ENCODE measurements at regions not wholly inside any gene's neighbourhood (a gene's known extent, or its start where the extent isn't known, plus 50 kb on each side); places are given as distances from the start of the nearest gene placed in this dataset.
A peak's percentile ranks its signal among the peaks of the same experiment; 100 is the strongest.
"Not testable (repeated sequence)": the region's sequence is repeated elsewhere in the genome, so short reads cannot be mapped to it uniquely, and the experiment has no call there.

- Mint-ChIP-seq H3K9me3 (peaks cover 0 to 3% (median 0%) of the 10 kb centered on the region in 6 donors), H3K27me3 (ENCODE audit: low read depth in 3 of 3) (no peaks in the 10 kb centered on the region), H3K4me3 (no peak overlapping the region), H3K36me3 (no peaks in the 10 kb centered on the region), H3K4me1 (no peaks in the 10 kb centered on the region), H3K27ac (no peak overlapping the region)
- DNase-seq: no peak
Observed at GRCh38 chr2:39867268-39867667, 88.2 kb upstream of the THUMPD2 start.

GRCh38 chr2:39865751-39866150, 86.7 kb upstream of the THUMPD2 start:
- Mint-ChIP-seq H3K4me3 (no peak overlapping the region), H3K4me1 (no peaks in the 10 kb centered on the region)

GRCh38 chr2:39863672-39864071, 84.6 kb upstream of the THUMPD2 start:
- not testable (repeated sequence) for H3K4me1 Mint-ChIP-seq; H3K27ac Mint-ChIP-seq; H3K27me3 Mint-ChIP-seq (ENCODE audit: low read depth in 3 of 3); DNase-seq; H3K36me3 Mint-ChIP-seq; H3K9me3 Mint-ChIP-seq; H3K4me3 Mint-ChIP-seq

More at GRCh38 chr2:39865751-39866150, 86.7 kb upstream of the THUMPD2 start:
- Mint-ChIP-seq H3K36me3 (no peaks in the 10 kb centered on the region), H3K27ac (no peak overlapping the region), H3K9me3 (peaks cover 0 to 3% (median under 1%) of the 10 kb centered on the region in 6 donors), H3K27me3 (ENCODE audit: low read depth in 3 of 3) (peaks cover 0 to 2% (median 0%) of the 10 kb centered on the region in 3 donors)
- no peak for DNase-seq

- H3K4me1 Mint-ChIP-seq: no peaks in the 10 kb centered on the region
- H3K9me3 Mint-ChIP-seq: peaks cover 0 to 3% (median 0%) of the 10 kb centered on the region in 6 donors
- peaks cover 0 to 2% (median 1%) of the 10 kb centered on the region in 3 donors for H3K27me3 Mint-ChIP-seq (ENCODE audit: low read depth in 3 of 3)
- H3K4me3 Mint-ChIP-seq: no peak overlapping the region
- H3K27ac Mint-ChIP-seq: no peak overlapping the region
- DNase-seq: no peak
- no peaks in the 10 kb centered on the region for H3K36me3 Mint-ChIP-seq
Observed at GRCh38 chr2:39860538-39860937, 81.5 kb upstream of the THUMPD2 start.

GRCh38 chr2:39858677-39859076, 79.6 kb upstream of the THUMPD2 start:
- H3K4me3 Mint-ChIP-seq: no peak overlapping the region
- H3K27ac Mint-ChIP-seq: no peak overlapping the region
- peaks cover 0 to 2% (median 1%) of the 10 kb centered on the region in 3 donors for H3K27me3 Mint-ChIP-seq (ENCODE audit: low read depth in 3 of 3)
- no peak for DNase-seq
- H3K4me1 Mint-ChIP-seq: no peaks in the 10 kb centered on the region
- peaks cover 0 to 3% (median 0%) of the 10 kb centered on the region in 6 donors for H3K9me3 Mint-ChIP-seq
- no peaks in the 10 kb centered on the region for H3K36me3 Mint-ChIP-seq

DNA sequence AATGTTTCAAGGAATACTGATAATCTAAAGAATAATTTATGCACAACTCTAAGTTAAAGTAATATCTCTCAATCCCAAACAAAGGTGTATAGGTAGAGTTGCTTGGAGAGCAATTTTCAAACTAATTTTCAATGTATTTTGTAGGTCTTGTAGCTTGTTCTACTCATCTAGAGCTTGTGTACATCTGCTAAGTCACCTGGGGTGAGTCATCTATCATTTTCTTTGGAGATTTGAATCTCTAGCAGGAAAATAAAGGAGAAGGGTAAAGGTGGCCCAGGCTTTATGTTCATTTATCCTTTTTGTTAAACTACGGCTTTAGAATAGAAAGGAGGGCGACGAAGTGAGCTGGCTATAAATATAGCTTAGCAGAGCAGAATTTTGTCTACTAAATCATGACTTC, 76.8 kb upstream of the THUMPD2 start:
- Mint-ChIP-seq H3K27me3 (ENCODE audit: low read depth in 3 of 3) (peaks cover 0 to 1% (median 0%) of the 10 kb centered on the region in 3 donors), H3K36me3 (no peaks in the 10 kb centered on the region), H3K4me3 (no peak overlapping the region), H3K27ac (no peak overlapping the region), H3K4me1 (peaks cover 12 to 14% of the 10 kb centered on the region in 2 donors), H3K9me3 (no peaks in the 10 kb centered on the region)
- no peak for DNase-seq

GRCh38 chr2:39854771-39855170, 75.7 kb upstream of the THUMPD2 start:
- H3K4me3 Mint-ChIP-seq: no peak overlapping the region
- peaks cover 0 to 2% (median 1%) of the 10 kb centered on the region in 3 donors for H3K27me3 Mint-ChIP-seq (ENCODE audit: low read depth in 3 of 3)
- no peak for DNase-seq
- H3K36me3 Mint-ChIP-seq: no peaks in the 10 kb centered on the region
- peaks cover 12 to 17% of the 10 kb centered on the region in 2 donors for H3K4me1 Mint-ChIP-seq
- no peak overlapping the region for H3K27ac Mint-ChIP-seq
- no peaks in the 10 kb centered on the region for H3K9me3 Mint-ChIP-seq

DNA sequence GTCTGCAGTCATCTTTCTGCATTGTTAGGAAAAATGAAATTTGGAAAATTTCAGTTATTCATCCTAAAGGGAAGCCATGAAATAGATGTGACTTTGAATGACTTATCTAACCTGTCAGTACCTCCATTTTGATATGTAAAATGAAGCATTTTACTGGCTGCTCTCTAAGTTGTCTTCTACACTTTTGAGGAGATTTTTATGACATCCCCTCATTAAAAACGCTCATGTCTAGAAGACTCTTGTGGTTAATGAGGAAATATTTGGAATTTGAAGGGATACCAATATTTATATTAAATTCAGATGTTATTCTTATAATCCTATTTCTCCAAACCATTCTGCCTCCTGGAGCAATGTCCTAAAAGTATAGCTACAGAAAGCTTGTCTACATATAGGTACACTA, 73.8 kb upstream of the THUMPD2 start:
- peaks cover 12 to 17% of the 10 kb centered on the region in 2 donors for H3K4me1 Mint-ChIP-seq
- H3K27ac Mint-ChIP-seq: no peak overlapping the region
- no peak for DNase-seq
- H3K36me3 Mint-ChIP-seq: no peaks in the 10 kb centered on the region
- H3K9me3 Mint-ChIP-seq: no peaks in the 10 kb centered on the region
- no peak overlapping the region for H3K4me3 Mint-ChIP-seq
- H3K27me3 Mint-ChIP-seq (ENCODE audit: low read depth in 3 of 3): peaks cover 0 to 2% (median 1%) of the 10 kb centered on the region in 3 donors

DNA sequence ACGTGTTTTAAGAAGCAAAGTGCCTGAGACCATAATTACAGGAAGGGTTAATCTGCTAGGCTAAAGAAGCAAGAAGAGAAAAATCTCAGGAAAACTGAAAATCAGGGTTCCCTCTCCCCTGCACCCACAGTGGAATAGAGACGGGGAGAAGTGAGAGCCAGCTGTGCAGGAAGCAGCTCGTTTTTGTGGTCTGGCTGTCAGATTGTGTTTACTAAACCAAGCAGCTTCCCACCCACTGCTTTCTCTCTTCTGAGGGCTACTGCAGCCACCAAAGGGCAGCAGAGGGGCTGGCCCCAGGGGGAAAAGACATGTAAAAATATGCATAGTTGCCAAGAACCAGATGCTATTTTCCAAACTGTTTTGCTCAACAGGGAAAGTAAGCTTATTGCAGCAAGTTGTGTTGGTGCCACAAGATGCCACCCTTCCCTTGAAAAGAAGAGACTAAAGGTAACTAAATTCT, 72.6 kb upstream of the THUMPD2 start:
- no peak for DNase-seq
- peak overlapping the region in 1 of 5 donors; percentile 4 for H3K4me3 Mint-ChIP-seq
- peak overlapping the region in 1 of 6 donors; percentile 28 for H3K27ac Mint-ChIP-seq

DNA sequence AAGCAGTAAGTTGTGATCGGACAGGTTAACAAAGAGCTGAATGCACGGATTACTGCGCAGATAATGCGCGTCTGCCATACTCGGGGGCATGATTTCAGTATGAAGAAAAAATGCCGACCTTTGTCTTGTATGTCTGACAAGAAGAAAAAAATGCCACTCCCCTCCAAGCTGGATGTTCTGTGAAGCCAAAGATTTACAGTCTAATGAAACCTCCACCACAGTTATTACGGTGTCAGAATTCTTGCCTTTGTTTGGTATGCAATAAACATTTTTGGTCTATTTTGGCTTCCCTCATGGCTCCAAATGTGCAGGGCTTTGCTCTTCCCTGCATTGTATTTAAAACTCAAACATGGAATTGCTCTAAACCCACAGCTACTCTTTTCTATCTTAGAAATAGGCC, 72.2 kb upstream of the THUMPD2 start:
- peak overlapping the region in 1 of 5 donors; percentile 4 for H3K4me3 Mint-ChIP-seq
- H3K27me3 Mint-ChIP-seq (ENCODE audit: low read depth in 3 of 3): peaks cover 0 to 2% (median 1%) of the 10 kb centered on the region in 3 donors
- no peak overlapping the region for H3K27ac Mint-ChIP-seq
- DNase-seq: no peak
- H3K4me1 Mint-ChIP-seq: peaks cover 12 to 17% of the 10 kb centered on the region in 2 donors
- no peaks in the 10 kb centered on the region for H3K36me3 Mint-ChIP-seq
- H3K9me3 Mint-ChIP-seq: no peaks in the 10 kb centered on the region

More for the DNA sequence above, 72.6 kb upstream of the THUMPD2 start:
- Mint-ChIP-seq H3K27me3 (ENCODE audit: low read depth in 3 of 3) (peaks cover 0 to 2% (median 1%) of the 10 kb centered on the region in 3 donors), H3K9me3 (no peaks in the 10 kb centered on the region), H3K4me1 (peaks cover 12 to 17% of the 10 kb centered on the region in 2 donors), H3K36me3 (no peaks in the 10 kb centered on the region)

DNA sequence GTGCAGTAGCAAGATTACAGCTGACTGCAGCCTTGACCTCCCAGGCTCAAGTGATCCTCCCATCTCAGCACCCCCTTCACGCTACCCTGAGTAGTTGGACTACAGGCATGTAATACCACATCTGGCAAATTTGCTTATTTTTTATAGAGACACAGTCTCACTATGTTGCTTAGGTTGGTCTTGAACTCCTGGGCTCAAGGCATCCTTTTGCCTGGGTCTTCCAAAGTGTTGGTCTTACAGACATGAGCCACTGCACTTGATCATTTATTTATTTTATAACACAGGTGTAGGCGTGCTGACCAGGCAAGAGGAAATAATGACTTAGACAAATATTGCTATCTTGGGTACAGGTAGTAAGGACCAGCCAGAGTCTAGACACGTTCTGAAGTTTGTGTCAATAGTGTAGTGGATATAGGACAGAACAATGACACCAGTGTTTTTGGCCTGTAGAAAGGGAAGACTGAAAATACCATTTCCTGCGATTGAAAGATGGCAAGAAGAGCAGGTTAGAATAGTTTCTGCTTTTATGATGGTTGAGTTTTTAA, 71.0 kb upstream of the THUMPD2 start:
- H3K4me1 Mint-ChIP-seq: peaks cover 12 to 17% of the 10 kb centered on the region in 2 donors
- no peak overlapping the region for H3K27ac Mint-ChIP-seq
- no peak overlapping the region for H3K4me3 Mint-ChIP-seq
- H3K27me3 Mint-ChIP-seq (ENCODE audit: low read depth in 3 of 3): peaks cover 0 to 2% (median 0%) of the 10 kb centered on the region in 3 donors
- DNase-seq: no peak
- no peaks in the 10 kb centered on the region for H3K9me3 Mint-ChIP-seq
- H3K36me3 Mint-ChIP-seq: no peaks in the 10 kb centered on the region

DNA sequence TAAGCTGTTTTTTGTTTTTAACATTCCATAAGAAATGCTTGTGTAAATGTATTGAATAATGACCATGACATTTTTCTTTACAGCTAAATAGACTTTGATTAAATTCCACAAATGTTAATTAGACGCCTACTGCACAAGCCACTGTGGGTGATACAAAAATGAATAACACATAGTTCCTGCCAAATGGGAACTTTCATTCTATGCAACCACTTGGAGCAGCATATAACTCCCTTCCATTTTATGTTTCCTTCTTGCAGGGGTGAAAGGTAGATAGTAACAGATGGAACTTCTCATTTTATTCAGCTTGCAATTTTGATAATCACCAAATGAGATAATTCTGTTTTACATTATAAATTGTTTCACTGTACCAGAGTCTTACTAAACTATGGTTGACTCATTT, 70.0 kb upstream of the THUMPD2 start:
- peaks cover 12 to 17% of the 10 kb centered on the region in 2 donors for H3K4me1 Mint-ChIP-seq
- peaks cover 0 to 2% (median 0%) of the 10 kb centered on the region in 3 donors for H3K27me3 Mint-ChIP-seq (ENCODE audit: low read depth in 3 of 3)
- H3K9me3 Mint-ChIP-seq: no peaks in the 10 kb centered on the region
- no peak for DNase-seq
- no peaks in the 10 kb centered on the region for H3K36me3 Mint-ChIP-seq
- no peak overlapping the region for H3K4me3 Mint-ChIP-seq
- no peak overlapping the region for H3K27ac Mint-ChIP-seq

- Mint-ChIP-seq H3K4me1 (no peaks in the 10 kb centered on the region), H3K27ac (no peak overlapping the region), H3K9me3 (no peaks in the 10 kb centered on the region), H3K36me3 (no peaks in the 10 kb centered on the region), H3K27me3 (ENCODE audit: low read depth in 3 of 3) (peaks cover 0 to 3% (median 2%) of the 10 kb centered on the region in 3 donors), H3K4me3 (no peak overlapping the region)
- DNase-seq: no peak
Observed at GRCh38 chr2:39845460-39846146, 66.5 kb upstream of the THUMPD2 start.

DNA sequence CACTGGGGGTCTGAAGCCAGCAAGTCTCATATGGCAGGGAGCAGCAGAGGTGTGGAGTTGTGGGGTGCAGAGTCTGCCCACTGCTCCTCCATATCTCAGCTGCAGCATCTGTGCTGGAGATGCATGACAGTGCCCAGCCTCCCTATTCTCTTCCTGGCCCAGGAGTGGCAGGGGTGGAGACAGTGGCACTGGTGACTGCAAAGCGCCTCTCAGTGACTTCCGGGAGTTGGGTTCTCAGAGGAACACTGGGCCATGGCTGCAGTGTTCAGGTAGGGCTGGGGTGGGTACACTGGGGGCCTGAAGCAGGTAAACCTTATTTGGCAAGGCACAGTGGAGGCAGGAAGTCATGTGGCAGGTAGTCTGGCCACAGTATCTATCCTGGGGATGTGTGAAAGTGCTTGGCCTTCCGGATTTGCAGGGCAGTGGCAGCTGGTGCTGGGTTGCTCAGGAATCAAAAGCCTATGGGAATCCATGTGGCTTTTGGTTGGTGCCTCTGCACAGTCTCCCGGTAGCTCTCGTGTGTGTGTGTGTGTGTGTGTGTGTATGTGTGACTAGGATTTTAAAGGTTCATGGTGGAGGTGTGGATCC, 60.3 kb upstream of the THUMPD2 start:
- peaks cover 0 to 9% (median 6%) of the 10 kb centered on the region in 3 donors for H3K27me3 Mint-ChIP-seq (ENCODE audit: low read depth in 3 of 3)
- no peak overlapping the region for H3K27ac Mint-ChIP-seq
- H3K36me3 Mint-ChIP-seq: no peaks in the 10 kb centered on the region
- DNase-seq: no peak
- H3K4me3 Mint-ChIP-seq: peak overlapping the region in 1 of 5 donors; percentile 3
- peaks cover 0 to 5% of the 10 kb centered on the region in 2 donors for H3K4me1 Mint-ChIP-seq
- peaks cover 0 to 6% (median 0%) of the 10 kb centered on the region in 6 donors for H3K9me3 Mint-ChIP-seq

Data from immature natural killer cell (primary cell).